H9 (cell line): ENCODE measurements at regions not wholly inside any gene's neighbourhood (a gene's known extent, or its start where the extent isn't known, plus 50 kb on each side); places are given as distances from the start of the nearest gene placed in this dataset.

Experiments used
- DNase-seq: peaks from one replicate; pipeline ENCODE4 v3.0.0-alpha.2; 2017
- H2AFZ ChIP-seq: one replicate; pipeline ENCODE4 v1.6.1; 2013; ENCODE audit warnings: mild to moderate bottlenecking, low read length, control low read depth, moderate library complexity
- H2AK5ac ChIP-seq: 2 replicates; pipeline ENCODE4 v1.6.1; 2013; ENCODE audit warnings: low read length, control low read depth, mixed read lengths; ENCODE audit not compliant: insufficient read length
- H2BK120ac ChIP-seq: one replicate; pipeline ENCODE4 v1.6.1; 2013; ENCODE audit warnings: low read depth, mild to moderate bottlenecking, low read length, control low read depth, inconsistent platforms; ENCODE audit not compliant: poor library complexity, severe bottlenecking
- H2BK12ac ChIP-seq: 2 replicates; pipeline ENCODE4 v1.6.1; 2013; ENCODE audit warnings: low read length, control low read depth, mixed read lengths, low read depth; ENCODE audit not compliant: insufficient read length
- H2BK15ac ChIP-seq: 2 replicates; pipeline ENCODE4 v1.6.1; 2013; ENCODE audit warnings: low read depth, low read length, control low read depth
- H2BK20ac ChIP-seq: one replicate; pipeline ENCODE4 v1.6.1; 2013; ENCODE audit warnings: low read depth, mild to moderate bottlenecking, low read length, control low read depth, inconsistent platforms; ENCODE audit not compliant: poor library complexity, severe bottlenecking
- H2BK5ac ChIP-seq: 2 replicates; pipeline ENCODE4 v1.6.1; 2013; ENCODE audit warnings: low read length, control low read depth, mixed read lengths; ENCODE audit not compliant: insufficient read length
- H3K14ac ChIP-seq: 2 replicates; pipeline ENCODE4 v1.6.1; 2013; ENCODE audit warnings: low read length, control low read depth; ENCODE audit not compliant: insufficient read depth
- H3K18ac ChIP-seq: 2 replicates; pipeline ENCODE4 v1.6.1; 2013; ENCODE audit warnings: low read depth, mild to moderate bottlenecking, mixed read lengths, low read length, control low read depth; ENCODE audit not compliant: insufficient read length
- H3K23ac ChIP-seq: 2 replicates; pipeline ENCODE4 v1.6.1; 2013; ENCODE audit warnings: low read length, control low read depth, mixed read lengths, low read depth; ENCODE audit not compliant: insufficient read length
- H3K23me2 ChIP-seq: 2 replicates; pipeline ENCODE4 v1.6.1; 2013; ENCODE audit warnings: low read depth, mild to moderate bottlenecking, mixed read lengths, low read length, control low read depth; ENCODE audit not compliant: insufficient read length, poor library complexity, severe bottlenecking
- H3K27ac ChIP-seq: 2 replicates; pipeline ENCODE4 v1.5.1; 2013; ENCODE audit warnings: low read length, control low read depth, mixed read lengths, low read depth; ENCODE audit not compliant: insufficient read length
- H3K27me3 ChIP-seq: 2 replicates; pipeline ENCODE4 v1.6.1; 2013; ENCODE audit warnings: low read length, control low read depth, inconsistent platforms; ENCODE audit not compliant: insufficient read depth
- H3K4ac ChIP-seq: 2 replicates; pipeline ENCODE4 v1.6.1; 2013; ENCODE audit warnings: low read depth, mild to moderate bottlenecking, control low read depth, inconsistent platforms, low read length, moderate library complexity
- H3K4me1 ChIP-seq: 2 replicates; pipeline ENCODE4 v1.6.1; 2013; ENCODE audit warnings: low read length, control low read depth, inconsistent platforms; ENCODE audit not compliant: insufficient read depth
- H3K4me2 ChIP-seq: 2 replicates; pipeline ENCODE4 v1.6.1; 2013; ENCODE audit warnings: low read length, control low read depth, mixed read lengths; ENCODE audit not compliant: insufficient read length, insufficient read depth
- H3K56ac ChIP-seq: 2 replicates; pipeline ENCODE4 v1.6.1; 2013; ENCODE audit warnings: low read depth, mild to moderate bottlenecking, mixed read lengths, low read length, control low read depth; ENCODE audit not compliant: insufficient read length
- H3K79me1 ChIP-seq: 2 replicates; pipeline ENCODE4 v1.6.1; 2013; ENCODE audit warnings: low read depth, mild to moderate bottlenecking, moderate library complexity, low read length, control low read depth, inconsistent platforms; ENCODE audit not compliant: insufficient read depth, poor library complexity, severe bottlenecking
- H3K79me2 ChIP-seq: 2 replicates; pipeline ENCODE4 v1.6.1; 2013; ENCODE audit warnings: low read length, control low read depth, inconsistent platforms; ENCODE audit not compliant: insufficient read depth
- H3K9ac ChIP-seq: 2 replicates; pipeline ENCODE4 v1.6.1; 2013; ENCODE audit warnings: low read length, control low read depth, mixed read lengths; ENCODE audit not compliant: insufficient read length; ENCODE audit errors: extremely low read depth
- H3K9me3 ChIP-seq: one replicate; pipeline ENCODE4 v1.6.1; 2013; ENCODE audit warnings: low read depth, low read length, inconsistent platforms; ENCODE audit not compliant: control insufficient read depth
- H3T11ph ChIP-seq: one replicate; pipeline ENCODE4 v1.6.1; 2013; ENCODE audit warnings: mild to moderate bottlenecking, low read length, control low read depth, inconsistent platforms
- H4K20me1 ChIP-seq: one replicate; pipeline ENCODE4 v1.6.1; 2013; ENCODE audit not compliant: control insufficient read depth, insufficient read length, insufficient read depth
- H4K5ac ChIP-seq: 2 replicates; pipeline ENCODE4 v1.6.1; 2013; ENCODE audit warnings: low read depth, mild to moderate bottlenecking, mixed read lengths, low read length, control low read depth; ENCODE audit not compliant: insufficient read length
- H4K8ac ChIP-seq: replicated peaks from 2 replicates; pipeline ENCODE4 v1.6.1; 2013; ENCODE audit warnings: low read length, control low read depth, mixed read lengths, low read depth; ENCODE audit not compliant: insufficient read length
- H4K91ac ChIP-seq: 2 replicates; pipeline ENCODE4 v1.6.1; 2013; ENCODE audit warnings: low read depth, mild to moderate bottlenecking, moderate library complexity, mixed read lengths, low read length, control low read depth; ENCODE audit not compliant: insufficient read length
- H3K27ac Mint-ChIP-seq, 3 experiments: 2 replicates in 2 of 3; 3 replicates in 1 of 3; pipeline ENCODE4 v1.8.0; 2020 to 2021; ENCODE audit warnings: mixed read lengths in 3 of 3, mild to moderate bottlenecking in 1 of 3, moderate library complexity in 1 of 3
- H3K27me3 Mint-ChIP-seq: 2 replicates; pipeline ENCODE4 v1.8.0; 2021; ENCODE audit warnings: low read depth, mild to moderate bottlenecking, moderate library complexity, mixed read lengths
- H3K36me3 Mint-ChIP-seq, 3 experiments: 2 replicates in 2 of 3; 3 replicates in 1 of 3; pipeline ENCODE4 v1.8.0; 2020 to 2021; ENCODE audit warnings: low read depth in 3 of 3, mixed read lengths in 3 of 3; ENCODE audit not compliant: insufficient read depth in 1 of 3
- H3K4me1 Mint-ChIP-seq, 2 experiments: 2 replicates each; pipeline ENCODE4 v1.8.0; 2020; ENCODE audit warnings: mixed read lengths in 2 of 2
- H3K4me3 Mint-ChIP-seq, 2 experiments: 2 replicates in 1 of 2; 3 replicates in 1 of 2; pipeline ENCODE4 v1.8.0; 2020 to 2021; ENCODE audit warnings: mild to moderate bottlenecking in 2 of 2, mixed read lengths in 2 of 2, moderate library complexity in 1 of 2
- H3K9me3 Mint-ChIP-seq, 2 experiments: 2 replicates in 1 of 2; 3 replicates in 1 of 2; pipeline ENCODE4 v1.8.0; 2020; ENCODE audit warnings: mild to moderate bottlenecking in 2 of 2, mixed read lengths in 2 of 2, moderate library complexity in 1 of 2
- CTCF ChIP-seq: fragments of 200-600 bp; sonication (generic); conservative IDR thresholded peaks from 3 replicates; pipeline ENCODE4 v1.8.0; 2021; ENCODE audit warnings: antibody characterized with exemption, mild to moderate bottlenecking
- WGBS: extraction: QIAGEN DNeasy Blood & Tissue Kit; methylation state at CpG from one replicate; pipeline ENCODE4 v1.1.7; 2013; ENCODE audit warnings: missing lambda C conversion rate, low lambda C conversion rate, mixed read lengths; ENCODE audit not compliant: insufficient read length; ENCODE audit errors: extremely low coverage; 5-methylcytosine and 5-hydroxymethylcytosine counted together

GRCh38 chr16:72620348-72620747 lies 427.6 kb downstream of the ZFHX3 start:
- Histone ChIP-seq H2AK5ac (no peak overlapping the region), H4K5ac (no peak overlapping the region), H2BK5ac (no peak overlapping the region), H4K91ac (no peak overlapping the region), H3K23me2 (no peaks in the 10 kb centered on the region), H2BK15ac (no peak overlapping the region), H2BK20ac (no peak overlapping the region), H3K27ac (no peak overlapping the region), H3T11ph (no peak overlapping the region), H3K14ac (no peak overlapping the region), H3K4me1 (no peaks in the 10 kb centered on the region), H3K9me3 (no peaks in the 10 kb centered on the region), H3K9ac (no peak overlapping the region), H3K4ac (no peak overlapping the region), H2BK120ac (no peak overlapping the region), H4K8ac (no peak overlapping the region), H3K27me3 (no peaks in the 10 kb centered on the region; the same call in 1 of the 2 replicates), H3K79me1 (no peaks in the 10 kb centered on the region), H2BK12ac (no peak overlapping the region), H2AFZ (no peak overlapping the region), H3K18ac (no peak overlapping the region), H3K23ac (no peak overlapping the region), H3K4me2 (no peak overlapping the region), H4K20me1 (no peaks in the 10 kb centered on the region), H3K79me2 (peaks cover 3% of the 10 kb centered on the region; the same call in 1 of the 2 replicates), H3K56ac (no peak overlapping the region)
- Mint-ChIP-seq H3K36me3 (peaks cover 11 to 20% (median 14%) of the 10 kb centered on the region in 3 experiments), H3K27ac (no peak overlapping the region), H3K27me3 (no peaks in the 10 kb centered on the region), H3K4me3 (no peak overlapping the region), H3K9me3 (peaks cover 0 to 4% of the 10 kb centered on the region in 2 experiments; a peak in 3 of 5 replicates), H3K4me1 (peaks cover 13 to 21% of the 10 kb centered on the region in 2 experiments)
- no CpG with 5 or more reads among the region's 4 CpGs for WGBS
- no peak for TF ChIP-seq CTCF
- no peak for DNase-seq
